ENCODE measurements at regions not wholly inside any gene's neighbourhood (a gene's known extent, or its start where the extent isn't known, plus 50 kb on each side); places are given as distances from the start of the nearest gene placed in this dataset.

DNA sequence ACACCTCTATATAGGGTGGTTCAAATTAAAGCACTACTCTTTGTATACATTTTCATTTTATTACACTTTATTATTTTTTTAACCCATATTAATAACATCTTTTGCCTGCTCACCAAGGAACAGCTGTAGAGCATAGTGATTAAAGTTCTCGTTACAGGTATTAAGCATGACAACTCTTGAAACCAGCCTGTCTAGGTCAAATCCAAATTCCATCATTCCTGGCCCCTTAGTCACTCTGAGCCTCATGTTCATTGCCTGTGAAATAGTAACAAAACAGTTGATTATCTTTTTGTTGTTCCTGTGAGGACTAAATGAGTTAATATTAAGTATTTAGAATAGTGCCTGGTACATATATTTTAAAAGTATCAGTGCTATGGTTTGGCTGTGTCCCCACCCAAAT lies 334.5 kb downstream of the RAB38 start:
- Histone ChIP-seq H3K4me1 (no peaks in the 10 kb centered on the region), H3K4me3 (ENCODE audit: low read depth, low read length) (no peak overlapping the region), H3K9me3 (no peaks in the 10 kb centered on the region), H3K36me3 (no peaks in the 10 kb centered on the region), H3K27me3 (no peaks in the 10 kb centered on the region)
- DNase-seq: no peak
- TF ChIP-seq, protein P1, sequence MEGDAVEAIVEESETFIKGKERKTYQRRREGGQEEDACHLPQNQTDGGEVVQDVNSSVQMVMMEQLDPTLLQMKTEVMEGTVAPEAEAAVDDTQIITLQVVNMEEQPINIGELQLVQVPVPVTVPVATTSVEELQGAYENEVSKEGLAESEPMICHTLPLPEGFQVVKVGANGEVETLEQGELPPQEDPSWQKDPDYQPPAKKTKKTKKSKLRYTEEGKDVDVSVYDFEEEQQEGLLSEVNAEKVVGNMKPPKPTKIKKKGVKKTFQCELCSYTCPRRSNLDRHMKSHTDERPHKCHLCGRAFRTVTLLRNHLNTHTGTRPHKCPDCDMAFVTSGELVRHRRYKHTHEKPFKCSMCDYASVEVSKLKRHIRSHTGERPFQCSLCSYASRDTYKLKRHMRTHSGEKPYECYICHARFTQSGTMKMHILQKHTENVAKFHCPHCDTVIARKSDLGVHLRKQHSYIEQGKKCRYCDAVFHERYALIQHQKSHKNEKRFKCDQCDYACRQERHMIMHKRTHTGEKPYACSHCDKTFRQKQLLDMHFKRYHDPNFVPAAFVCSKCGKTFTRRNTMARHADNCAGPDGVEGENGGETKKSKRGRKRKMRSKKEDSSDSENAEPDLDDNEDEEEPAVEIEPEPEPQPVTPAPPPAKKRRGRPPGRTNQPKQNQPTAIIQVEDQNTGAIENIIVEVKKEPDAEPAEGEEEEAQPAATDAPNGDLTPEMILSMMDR (IDR thresholded peaks at IDR 0.05; ENCODE audit: low read depth, low read length): no peak

DNA sequence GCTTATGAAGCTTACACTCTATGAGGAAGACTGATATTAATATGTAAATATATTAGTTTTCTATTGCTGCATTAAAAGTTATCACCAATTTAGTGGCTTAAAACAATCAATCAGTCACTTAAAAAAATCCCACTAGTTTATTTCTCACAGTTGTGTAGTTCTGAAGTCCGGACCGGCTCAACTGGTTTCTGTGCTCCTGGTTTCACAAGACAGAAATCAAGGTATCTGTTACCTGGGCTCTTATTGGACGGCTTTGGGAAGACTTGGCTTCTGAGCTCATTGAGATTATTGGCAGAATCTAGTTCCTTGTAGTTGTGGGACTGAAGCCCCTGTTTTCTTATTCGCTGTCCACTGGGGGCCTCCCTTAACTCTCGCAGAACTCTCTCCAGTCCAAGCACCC lies 343.0 kb downstream of the RAB38 start:
- DNase-seq: no peak
- Histone ChIP-seq H3K4me3 (ENCODE audit: low read depth, low read length) (no peak overlapping the region), H3K36me3 (no peaks in the 10 kb centered on the region), H3K27me3 (no peaks in the 10 kb centered on the region), H3K4me1 (no peaks in the 10 kb centered on the region), H3K9me3 (no peaks in the 10 kb centered on the region; the same call in 1 of the 2 replicates)
- TF ChIP-seq, protein P1 (IDR thresholded peaks at IDR 0.05; ENCODE audit: low read depth, low read length): no peak

DNA sequence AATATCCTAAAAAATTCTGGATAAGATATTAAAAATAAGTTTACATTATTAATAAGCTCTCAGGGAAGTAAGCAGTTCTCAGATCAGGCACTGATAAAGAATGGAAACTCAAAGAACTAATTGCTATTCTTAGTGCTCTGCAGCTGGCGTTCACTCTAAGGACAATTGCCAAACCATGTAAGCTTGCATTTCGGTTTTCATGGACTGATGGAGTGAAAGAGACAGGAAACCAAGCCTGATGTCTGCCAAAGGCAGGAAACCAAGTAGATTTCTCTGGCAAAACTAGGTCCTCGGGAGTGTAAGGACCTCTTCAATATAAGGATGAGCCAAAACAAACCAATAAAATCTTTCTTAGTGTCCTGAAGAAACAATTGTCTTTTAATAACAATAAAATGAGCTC lies 355.2 kb downstream of the RAB38 start:
- Histone ChIP-seq H3K4me3 (ENCODE audit: low read depth, low read length) (no peak overlapping the region), H3K27me3 (no peaks in the 10 kb centered on the region), H3K4me1 (no peaks in the 10 kb centered on the region), H3K36me3 (no peaks in the 10 kb centered on the region), H3K9me3 (no peaks in the 10 kb centered on the region)
- TF ChIP-seq, protein P1 (IDR thresholded peaks at IDR 0.05; ENCODE audit: low read depth, low read length): no peak
- DNase-seq: no peak

DNA sequence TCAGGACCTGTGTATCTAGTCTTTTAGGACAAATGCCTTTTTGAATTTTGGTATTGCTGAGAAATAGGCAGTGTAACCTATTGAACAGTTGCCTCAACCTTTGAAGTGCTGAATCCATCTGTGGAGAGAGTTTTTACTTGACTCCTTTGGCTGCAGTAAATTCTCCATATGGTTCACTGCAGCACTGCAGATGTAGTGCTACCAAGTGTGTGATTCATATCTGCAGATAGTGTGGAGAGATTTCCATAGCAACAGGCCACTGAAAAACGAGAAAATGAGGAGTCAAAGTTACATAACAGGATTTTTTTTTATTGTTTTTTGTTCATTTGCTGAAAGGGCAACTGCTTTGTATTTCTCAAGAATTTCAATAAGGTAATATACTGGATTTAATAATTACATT lies 356.1 kb downstream of the RAB38 start:
- TF ChIP-seq, protein P1 (IDR thresholded peaks at IDR 0.05; ENCODE audit: low read depth, low read length): no peak
- no peaks in the 10 kb centered on the region for H3K27me3 ChIP-seq
- no peaks in the 10 kb centered on the region for H3K36me3 ChIP-seq
- no peaks in the 10 kb centered on the region for H3K4me1 ChIP-seq
- DNase-seq: no peak
- H3K4me3 ChIP-seq (ENCODE audit: low read depth, low read length): no peak overlapping the region
- no peaks in the 10 kb centered on the region for H3K9me3 ChIP-seq

DNA sequence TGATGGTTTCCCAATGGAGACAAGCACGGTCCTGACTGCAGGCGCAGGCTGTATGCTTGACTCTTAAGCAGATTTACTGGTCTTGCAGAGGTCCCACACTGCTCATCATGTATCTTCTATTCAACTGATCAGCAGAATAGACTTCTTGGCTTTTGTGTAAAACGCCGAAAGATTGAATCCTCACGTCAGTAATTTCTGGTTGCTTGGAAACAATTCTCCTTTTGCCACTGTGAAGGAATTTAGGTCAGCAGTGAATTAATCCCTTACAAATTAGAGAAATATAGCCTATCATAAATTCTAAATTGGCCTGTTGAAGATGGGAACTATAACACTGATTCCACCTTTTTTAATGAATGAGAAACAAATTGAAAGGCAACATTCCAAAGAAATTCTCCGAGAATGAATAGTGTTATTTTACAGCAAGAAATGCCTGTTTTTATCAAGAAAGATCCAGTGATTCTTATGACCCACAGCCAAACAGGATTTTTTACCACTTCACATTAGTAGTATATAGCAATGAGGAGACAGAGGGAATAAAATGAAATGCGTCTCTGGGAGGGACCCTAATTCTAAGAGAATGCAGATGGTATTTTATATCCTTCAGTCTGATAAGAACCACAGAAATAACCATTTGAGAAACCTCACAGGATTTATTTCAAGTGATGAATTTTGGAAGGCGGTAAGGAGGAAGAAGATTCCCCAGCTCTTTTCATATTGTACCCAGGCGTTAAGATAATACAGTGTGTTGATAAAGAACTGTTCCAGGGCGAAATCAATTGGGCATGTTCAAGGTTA lies 362.5 kb downstream of the RAB38 start:
- Histone ChIP-seq H3K36me3 (no peaks in the 10 kb centered on the region), H3K27me3 (no peaks in the 10 kb centered on the region), H3K9me3 (no peaks in the 10 kb centered on the region), H3K4me3 (ENCODE audit: low read depth, low read length) (no peak overlapping the region), H3K4me1 (no peaks in the 10 kb centered on the region)
- TF ChIP-seq, protein P1 (IDR thresholded peaks at IDR 0.05; ENCODE audit: low read depth, low read length): no peak
- DNase-seq: no peak

DNA sequence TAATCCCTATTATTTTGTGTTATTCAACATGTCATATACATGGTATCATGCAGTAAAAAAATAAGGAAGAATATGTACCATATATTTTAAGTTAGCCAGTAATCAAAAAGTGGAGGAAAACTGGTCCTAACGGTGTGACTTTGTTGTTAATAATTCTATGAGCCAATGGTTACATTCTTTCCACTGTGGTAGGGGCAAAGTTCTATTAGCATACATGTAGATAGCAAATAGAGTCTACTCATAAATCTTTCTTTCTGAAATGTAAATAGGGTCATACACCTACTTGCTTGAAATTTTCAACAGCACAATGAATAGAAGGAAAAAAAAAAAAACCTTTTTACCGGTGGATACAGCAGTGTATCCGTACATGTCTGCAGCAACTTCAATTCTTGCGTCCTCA lies 364.8 kb downstream of the RAB38 start:
- no peak for DNase-seq
- TF ChIP-seq, protein P1 (IDR thresholded peaks at IDR 0.05; ENCODE audit: low read depth, low read length): no peak
- Histone ChIP-seq H3K27me3 (no peaks in the 10 kb centered on the region), H3K4me3 (ENCODE audit: low read depth, low read length) (no peak overlapping the region), H3K36me3 (no peaks in the 10 kb centered on the region), H3K9me3 (no peaks in the 10 kb centered on the region; the same call in 1 of the 2 replicates), H3K4me1 (no peaks in the 10 kb centered on the region)

All from BE2C (cell line).